Stimulated activated CD4-positive, alpha-beta T cell treated with anti-CD3 and anti-CD28 coated beads, Interleukin-4, amount 100 ng/mL, for 4 hours (primary cell): ENCODE measurements at regions not wholly inside any gene's neighbourhood (a gene's known extent, or its start where the extent isn't known, plus 50 kb on each side); places are given as distances from the start of the nearest gene placed in this dataset.

Experiments used
- DNase-seq, 2 experiments: peaks; one replicate each; pipeline ENCODE4 v3.0.0-alpha.2; 2020

DNA sequence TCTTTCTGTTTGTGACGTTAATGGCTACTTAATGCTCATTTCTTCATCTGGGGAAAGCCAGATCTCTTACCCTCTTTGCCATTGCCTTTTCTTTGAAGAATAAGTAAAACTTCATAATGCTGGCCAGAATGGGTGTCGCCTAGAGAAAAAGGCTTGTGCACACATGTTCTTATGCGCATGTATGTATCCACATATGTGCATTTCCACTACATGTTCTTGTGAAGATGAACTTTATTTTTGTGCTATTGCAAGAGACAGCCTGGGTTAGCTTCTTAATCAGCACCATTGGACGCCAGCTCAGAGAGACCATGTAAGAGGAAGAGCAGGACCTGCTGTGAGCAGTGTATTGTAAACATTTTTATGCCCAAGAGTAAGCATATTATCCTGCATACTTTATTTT lies 178.7 kb downstream of the SPRY1 start:
- no peak for DNase-seq

DNA sequence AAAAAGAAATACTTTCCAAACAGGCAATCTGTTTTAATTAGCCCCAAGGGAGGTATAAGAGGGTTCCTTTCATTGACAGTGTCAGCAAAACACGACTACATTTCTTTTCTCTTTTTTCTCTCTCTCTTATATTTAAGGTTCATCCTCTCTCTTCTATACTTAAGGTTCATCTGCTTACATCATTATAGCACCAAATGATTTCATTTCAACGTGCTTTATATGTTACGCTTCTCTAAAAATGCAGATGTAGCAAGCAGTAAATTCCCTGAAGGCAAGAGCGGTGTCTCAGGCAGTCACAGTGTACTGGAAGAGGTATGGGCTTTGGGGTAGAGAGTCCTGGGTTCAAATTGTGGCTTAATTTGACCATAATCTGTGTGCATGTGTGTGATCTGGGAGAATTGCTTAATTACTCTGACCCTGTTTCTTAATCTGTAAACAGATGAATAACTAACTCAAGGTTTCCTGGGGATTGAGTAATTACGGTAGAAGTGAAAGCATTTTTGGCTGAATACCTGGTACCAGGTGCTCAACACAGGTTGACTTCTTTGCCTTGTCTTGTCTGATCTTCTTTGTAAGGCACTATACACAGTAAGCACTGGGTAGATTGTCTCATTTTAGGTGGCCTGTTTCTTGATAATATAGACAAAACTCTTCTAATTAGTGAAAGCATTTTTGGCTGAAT lies 180.8 kb downstream of the SPRY1 start:
- no peak for DNase-seq

DNA sequence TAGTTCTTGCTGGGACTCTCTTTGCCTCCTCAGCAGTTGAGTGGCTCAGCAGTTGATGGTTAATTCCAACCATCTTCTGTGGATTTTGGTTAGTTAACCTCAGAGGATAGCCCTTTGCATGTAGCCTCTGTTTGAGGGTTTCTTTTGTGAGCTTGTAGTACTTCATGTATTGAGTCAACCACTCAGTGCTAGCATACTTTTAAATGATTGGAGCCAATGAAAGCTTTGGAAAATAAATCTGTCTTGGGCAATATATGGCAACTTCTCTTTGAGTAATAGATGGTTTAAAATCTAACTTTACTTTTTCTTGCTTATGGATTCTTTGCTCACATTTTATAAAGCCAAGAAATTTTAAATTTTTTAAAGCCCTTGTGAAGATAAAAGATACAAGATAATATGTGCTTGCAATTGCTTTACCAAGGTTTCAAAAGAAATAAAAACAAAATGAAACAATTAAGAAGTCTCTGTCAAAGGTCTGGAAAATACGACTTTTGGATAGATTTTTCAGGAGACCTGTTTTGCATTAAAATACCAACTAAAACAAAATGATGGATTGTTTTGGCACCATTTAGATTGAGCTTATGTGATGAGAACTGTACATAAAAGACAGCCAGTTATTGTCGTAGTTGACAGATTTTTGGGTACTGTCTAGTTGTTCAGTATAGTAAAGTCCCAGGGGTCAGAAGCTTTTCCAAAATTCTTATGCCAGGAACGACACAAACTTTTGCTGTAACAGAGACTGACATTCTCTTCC lies 181.9 kb downstream of the SPRY1 start:
- no peak for DNase-seq

DNA sequence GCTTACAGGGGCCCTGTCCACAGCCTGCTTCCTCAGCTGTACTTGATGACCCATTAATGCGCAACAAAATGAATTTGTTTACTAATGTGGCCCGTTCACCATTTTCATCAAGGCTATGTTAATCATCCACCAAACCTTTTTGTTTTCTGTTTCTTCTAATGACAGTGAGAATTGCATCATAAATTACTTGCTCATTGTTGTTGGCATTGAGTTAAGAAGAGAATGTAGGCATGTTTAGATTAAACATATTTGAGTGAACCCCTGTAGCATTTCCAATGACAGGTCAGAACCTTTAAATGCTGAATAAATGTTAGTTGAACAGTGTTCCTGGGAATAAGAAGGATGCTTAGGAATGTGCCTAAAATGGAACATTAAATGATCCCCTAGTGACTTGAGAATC lies 183.4 kb downstream of the SPRY1 start:
- DNase-seq: no peak

DNA sequence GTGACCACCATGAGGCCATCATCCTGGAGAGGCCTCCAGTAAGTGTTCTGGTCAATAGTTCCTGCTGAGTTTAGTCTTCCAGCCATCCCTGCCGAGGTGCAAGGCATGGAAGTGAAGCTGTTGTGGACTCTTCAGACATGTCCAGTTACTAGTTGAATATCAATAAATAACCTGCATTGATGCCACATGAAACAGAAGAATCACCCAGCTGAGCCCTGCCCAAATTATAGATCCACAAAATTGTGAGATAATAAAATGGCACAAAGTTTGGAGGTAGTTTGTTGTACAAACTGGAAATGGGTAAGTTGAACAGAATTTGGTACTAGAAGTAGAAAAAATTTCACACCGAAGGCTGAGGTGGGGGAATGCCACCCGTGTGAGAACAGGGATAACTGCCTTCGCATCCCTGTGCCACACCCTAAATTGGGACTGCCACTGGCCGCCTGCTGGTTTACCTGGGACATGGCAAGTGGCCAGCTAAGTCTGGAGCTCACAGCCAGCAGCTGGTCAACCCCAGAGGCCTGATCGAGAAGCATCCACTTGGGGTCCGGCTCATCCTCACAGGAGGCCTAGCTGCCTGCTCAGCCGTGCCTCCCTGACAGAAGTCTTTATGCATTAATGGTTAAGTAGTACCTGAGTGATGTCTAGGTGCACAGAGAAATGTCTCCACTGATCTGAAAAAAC lies 184.5 kb downstream of the SPRY1 start:
- DNase-seq: no peak

DNA sequence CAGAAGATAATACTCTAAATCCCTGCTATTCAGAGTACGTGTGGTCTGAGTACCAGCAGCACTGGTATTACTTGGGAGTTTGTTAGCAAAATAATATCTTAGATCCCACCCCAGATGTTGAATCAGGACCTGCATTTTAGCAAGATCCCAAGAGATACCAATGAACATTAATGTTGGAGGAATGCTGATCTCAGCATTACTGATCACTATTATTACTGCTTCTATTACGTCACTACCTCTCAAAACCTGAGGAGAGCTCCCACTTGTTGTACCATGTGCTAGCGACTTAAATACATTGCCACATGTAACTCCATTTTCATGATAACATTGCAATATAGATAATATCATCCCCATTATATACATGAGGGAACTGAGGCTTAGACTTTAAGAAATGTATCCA lies 185.2 kb downstream of the SPRY1 start:
- DNase-seq: no peak

DNA sequence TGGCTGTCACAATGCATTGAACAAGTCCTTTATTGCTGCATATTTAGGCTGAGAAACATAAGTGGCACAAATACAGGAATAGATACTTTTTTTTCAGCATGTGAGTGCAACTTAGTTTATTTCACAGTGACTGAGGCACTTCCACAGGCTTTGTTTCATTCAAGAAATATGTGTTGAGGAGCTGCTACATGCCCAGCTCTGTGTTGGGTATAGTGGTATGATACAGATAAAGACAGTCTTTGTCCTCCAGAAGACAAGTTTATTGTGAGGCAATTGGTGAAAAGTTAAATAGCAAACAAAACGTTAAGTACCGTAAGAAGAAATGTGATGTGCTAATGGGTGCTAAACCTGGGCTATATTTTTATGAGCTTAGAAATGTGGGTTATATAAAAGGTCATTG lies 186.4 kb downstream of the SPRY1 start:
- DNase-seq: no peak

DNA sequence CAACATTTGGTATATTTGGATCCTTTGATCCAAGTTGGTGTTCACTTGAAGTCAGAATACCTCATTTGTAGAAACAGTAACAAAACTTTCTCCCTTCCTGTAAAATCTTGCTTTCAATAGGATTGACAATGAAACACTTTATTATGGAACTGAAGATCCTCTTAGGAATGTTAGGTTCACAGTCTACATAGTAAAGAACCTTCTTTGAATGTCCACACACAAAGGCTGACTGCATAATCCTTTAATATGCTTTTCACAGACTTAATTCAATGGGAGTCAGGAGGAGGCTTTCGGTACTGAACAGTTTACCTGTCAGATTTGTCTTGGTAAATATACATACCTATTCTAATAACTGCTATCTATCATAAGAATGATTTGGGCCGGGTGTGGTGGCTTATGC lies 188.5 kb downstream of the SPRY1 start:
- DNase-seq: no peak

DNA sequence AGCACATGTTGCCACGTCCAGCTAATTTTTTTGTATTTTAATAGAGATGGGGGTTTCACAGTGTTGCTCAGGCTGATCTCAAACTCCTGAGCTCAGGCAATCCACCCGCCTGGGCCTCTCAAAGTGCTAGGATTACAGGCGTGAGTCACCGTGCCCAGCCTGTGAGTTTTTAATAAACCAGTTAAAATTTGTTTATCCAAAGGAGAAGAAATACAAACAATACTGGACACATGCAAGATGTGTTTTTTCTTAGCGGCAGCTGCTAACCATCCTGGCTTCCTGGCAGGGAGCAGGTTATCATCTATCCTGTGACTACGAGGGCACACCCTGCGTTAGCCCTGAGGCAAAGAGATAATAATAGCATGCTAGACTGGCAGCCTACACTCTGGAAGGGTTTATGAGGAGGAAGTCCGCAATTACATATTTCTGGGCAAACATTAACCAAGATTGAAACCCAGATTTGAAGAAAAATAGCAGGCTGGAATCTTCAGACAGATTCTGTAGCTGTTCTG lies 191.4 kb downstream of the SPRY1 start:
- DNase-seq: no peak

DNA sequence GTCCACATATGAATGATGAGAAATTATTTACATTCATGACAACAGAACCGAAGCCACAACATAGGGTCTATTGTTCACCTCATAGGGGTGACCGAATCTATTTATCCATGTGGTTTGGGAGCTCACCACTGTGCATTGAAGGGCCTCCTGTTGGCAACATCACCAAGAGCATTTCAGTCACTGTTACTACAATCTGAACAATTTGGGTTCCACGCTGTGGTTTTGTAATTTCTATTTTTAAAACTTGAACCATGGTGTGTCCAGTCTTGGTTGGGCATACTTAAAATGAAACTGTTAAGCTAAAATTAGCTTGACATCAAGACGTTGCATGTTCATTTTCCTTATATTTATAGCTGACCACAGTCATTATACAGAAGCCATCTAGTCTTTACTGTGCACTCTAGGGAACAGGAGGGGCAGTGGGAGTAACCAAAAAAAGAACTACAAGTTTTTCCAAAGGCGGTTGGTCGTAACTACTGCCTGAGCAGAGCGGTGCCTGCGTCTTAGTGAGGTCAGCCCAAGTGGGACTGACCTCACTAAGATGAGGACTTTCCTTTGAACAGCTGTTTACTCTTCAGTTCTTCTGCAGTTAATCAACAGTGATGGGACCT lies 192.1 kb downstream of the SPRY1 start:
- no peak for DNase-seq

DNA sequence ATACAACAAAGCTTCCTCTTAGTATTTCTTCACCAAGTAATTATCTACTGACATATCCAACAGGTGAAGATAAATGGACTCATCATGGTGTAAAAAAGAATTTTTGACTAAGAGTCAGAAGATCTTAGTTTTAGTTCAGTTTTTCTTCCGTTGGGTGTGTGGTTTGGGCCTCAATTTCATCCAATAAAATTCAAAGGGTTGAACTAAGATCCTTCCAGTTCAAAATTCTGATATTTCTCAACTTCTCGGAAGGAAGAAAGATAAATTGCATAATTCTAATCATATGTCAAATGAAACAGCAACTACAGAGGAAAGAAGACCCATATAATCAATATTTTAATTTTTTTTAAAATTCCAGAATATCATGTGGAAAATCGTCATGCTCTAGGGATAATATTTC lies 192.7 kb downstream of the SPRY1 start:
- no peak for DNase-seq

DNA sequence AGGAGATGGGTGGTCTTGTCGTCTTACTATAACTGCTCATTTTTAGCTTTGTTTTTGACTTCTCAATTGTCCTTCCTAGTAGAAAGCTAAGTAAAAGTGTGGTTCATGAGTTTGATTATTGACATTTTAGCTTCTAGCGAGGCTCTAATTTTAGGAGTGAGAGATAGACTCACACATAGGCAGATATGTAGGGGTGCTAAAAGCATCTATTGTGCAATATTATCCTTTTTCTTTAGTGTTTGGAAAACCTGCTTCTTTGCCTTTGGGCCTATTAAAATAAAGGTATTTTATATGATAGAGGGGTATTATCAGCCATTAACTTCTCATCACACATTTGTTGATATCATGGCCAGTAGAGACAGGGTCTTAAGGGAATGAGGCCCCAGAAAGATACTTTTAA lies 195.3 kb downstream of the SPRY1 start:
- DNase-seq: no peak

DNA sequence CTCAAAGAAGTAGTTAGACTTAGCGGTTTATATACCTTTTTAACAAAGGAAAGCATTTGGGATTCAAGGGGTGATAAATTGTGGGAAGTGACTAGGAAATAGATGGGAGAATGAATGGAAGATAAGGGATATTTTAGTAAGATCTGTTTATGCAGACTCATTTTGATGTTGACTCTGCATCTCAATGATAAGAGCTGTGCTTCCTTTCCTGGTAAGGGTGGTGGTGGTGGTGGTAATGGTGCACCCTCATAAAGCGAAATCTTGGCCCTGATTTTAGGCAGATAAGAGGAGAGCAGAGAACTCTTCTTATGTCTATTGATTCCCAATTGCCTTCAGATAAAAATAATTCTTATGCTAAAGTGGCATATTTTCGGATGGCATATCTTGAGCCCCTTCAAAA lies 197.1 kb downstream of the SPRY1 start:
- no peak for DNase-seq

DNA sequence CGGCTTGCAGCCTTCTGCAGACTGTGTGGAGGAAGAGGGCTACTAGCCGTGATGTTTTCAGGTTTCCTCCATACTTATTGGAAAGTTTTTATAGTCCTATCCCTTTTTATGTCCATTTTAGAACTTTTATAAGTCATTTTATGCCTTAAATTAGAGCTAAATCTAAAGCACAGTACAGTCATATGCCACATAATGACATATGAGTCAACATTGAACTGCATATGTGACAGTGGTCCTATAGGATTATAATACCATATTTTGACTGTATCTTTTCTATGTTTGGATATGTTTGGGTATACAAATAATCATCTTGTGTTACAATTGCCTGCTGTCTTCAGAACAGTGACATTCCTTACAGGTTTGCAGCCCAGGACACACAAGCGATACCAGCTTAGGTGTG lies 200.2 kb downstream of the SPRY1 start:
- no peak for DNase-seq

DNA sequence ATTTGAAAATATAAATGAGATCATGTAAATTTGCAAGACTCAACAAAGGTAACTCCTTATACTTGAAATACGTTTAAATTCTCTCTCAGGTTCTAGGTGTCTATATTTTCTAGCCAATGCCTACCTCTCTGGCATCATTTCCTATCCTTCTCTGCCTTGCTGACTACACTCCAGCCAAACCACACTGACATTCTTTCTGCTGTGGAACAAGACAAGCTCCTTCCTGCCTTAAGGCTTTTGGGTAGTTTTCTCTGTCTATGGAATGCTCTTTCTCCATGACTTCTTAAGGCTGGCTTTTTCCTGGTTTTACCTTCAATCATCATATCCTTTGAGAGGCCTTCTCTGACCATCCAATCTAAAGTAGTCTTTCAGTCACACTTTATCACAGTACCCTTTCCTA lies 201.0 kb downstream of the SPRY1 start:
- DNase-seq: no peak

DNA sequence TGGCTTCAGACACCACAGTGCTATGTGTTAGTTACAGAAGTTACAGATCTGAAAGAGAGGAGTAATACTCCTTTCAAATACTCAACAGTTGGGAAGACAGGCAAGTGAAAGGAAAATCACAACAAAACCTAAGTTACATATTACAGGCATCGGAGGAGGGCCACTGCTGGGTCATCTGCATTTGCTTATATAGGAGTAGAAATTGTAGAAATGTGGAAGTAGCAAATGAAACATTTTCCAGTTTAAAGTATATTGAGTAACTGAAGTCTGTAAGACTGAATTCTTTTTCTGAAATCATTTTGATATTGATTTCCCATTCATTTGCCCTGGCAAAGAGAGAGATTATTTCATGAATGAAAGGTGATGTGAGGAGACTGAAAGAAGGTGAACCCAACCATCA lies 201.7 kb downstream of the SPRY1 start:
- DNase-seq: no peak

DNA sequence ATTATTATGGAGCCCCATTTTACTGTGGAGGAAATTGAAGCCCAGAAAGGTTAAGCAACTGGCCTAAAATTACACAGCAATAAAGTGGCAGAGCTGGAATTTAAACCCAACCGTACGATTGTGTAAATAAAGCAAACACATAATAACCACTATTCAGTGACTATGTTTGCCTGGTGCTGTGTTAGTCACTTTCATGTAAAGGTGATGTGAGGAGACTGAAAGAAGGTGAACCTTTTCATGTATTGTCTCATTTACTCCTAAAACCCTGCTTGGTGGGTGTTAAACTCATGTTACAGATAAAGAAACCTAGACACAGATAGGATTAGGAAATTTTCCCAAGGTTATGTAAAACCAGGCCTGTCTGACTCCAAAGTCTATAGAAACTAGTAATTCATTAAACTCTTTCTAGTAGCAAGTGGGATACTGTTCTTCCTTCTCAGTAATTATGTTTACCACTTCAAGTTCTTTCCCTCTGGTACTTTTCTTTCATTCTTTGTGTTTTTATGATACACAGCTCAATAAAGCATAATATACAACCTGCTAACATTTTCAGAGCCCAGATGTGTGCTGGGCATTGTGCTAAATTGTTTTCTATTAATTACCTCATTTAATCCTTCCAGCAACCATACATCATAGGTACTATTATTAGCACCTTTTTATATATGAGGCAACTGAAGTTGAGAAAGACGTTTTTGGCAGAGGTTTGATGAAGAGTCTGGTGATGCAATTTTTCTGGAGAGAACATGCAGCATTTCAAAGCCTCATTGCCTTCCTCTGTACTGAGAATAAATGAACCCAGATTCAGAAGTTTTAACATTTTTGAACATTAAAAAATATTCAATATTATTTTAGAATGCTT lies 202.7 kb downstream of the SPRY1 start:
- no peak for DNase-seq

DNA sequence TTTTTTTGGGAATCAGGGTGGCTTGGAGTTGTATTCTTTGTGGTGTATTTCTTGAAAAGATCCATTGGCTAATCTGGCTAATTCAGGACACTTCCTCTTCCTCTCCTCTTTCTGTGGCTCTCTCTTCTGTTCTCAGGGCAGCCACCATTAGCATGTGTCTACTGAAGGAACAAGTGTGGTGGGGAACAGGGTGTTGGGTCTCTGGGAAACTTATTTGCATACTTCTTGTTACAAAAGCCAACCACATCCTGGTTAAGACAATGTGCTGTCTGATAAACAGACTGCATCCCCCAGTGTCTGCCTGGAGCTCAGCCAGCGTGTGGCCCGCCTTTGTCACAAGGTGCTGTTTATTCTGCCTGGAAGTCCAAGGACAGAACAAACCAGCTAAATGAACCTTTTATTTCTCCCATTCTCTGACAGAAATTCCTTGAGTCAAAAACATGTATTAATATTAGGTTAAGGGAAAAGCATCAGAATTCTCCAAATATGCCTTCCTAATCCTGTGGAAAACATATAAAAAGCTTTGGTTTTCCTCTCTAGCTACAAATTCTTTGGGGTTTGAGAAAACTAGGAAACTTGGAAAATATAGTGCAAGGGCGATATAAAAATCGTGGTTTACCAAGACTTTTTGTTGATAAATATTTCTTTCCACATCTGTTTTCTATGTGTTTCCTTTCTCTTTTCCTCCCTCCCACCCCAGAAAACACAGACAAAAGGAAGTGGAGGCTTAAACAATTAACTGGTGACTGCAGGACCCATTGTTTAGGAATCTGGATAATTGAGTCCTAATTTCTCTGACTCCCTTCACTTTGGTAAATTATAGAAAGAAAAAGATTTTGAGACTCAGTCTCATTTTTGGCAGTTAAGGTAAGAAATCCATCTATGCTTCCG lies 203.6 kb downstream of the SPRY1 start:
- DNase-seq: peak; percentile 9 to 24

DNA sequence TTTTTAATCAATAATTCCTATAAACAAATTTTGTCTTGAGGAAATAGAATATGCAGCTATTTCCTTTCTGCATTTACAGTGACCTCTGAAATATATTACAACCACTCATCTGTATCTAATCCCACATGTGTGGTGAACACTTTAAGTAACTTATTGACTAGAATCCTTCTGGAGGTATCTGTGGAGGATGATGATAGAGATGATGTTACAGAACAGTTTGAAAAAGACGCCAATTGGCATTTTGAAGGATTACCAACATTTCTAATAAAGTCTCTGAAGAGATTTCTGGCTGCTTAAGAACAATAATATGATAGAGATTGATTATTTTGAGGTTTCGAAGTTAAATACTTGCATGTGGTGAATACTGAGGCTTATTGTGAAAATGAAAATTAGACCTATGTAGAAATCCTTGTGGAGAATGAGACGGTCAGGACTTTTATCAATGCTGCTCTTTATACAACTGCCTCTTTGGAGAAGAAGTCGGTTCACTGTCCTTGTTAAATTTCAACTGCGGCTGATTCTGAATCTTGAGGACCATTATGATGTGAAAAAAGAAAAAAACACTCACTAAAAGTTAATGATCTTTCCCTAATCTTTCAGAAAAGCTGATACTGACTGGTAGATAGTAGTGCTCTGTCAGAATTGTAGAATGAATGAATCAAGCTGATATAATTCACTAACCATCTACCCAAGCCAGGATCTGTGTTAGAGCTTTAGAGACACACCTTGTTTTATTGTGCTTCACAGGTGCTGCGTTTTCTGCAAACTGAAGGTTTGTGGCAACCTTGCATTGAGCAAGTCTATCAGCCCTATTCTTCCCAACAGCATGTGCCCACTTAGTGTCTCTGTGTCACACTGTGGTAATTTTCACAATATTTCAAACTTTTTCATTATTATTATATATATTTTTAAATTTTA lies 204.7 kb downstream of the SPRY1 start:
- DNase-seq: no peak

DNA sequence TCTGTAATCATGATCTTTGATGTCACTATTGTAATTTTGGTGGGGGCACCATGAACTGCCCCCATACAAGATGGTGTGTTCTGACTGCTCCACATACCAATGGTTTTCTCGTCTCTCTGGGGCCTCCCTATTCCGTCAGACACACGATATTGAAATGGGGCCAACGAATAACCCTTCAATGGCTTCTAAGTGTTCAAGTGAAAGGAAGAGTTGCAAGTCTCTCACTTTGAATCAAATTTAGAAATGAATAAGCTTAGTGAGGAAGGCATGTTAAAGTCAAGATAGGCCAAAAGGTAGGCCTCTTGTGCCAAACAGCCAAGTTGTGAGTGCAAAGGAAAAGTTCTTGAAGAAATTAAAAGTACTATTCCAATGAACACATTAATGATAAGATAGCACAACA lies 205.4 kb downstream of the SPRY1 start:
- DNase-seq: no peak
